SH-SY5Y (cell line): ENCODE measurements at regions not wholly inside any gene's neighbourhood (a gene's known extent, or its start where the extent isn't known, plus 50 kb on each side); places are given as distances from the start of the nearest gene placed in this dataset.

ENCODE experiments used
- GATA2 ChIP-seq: IDR thresholded peaks from 2 replicates; pipeline ENCODE4 v1.6.1; 2011; ENCODE audit warnings: mild to moderate bottlenecking, low read depth, low read length
- GATA3 ChIP-seq: IDR thresholded peaks from 2 replicates; pipeline ENCODE4 v1.6.1; 2011; ENCODE audit warnings: low read depth, mild to moderate bottlenecking, low read length, moderate library complexity

DNA sequence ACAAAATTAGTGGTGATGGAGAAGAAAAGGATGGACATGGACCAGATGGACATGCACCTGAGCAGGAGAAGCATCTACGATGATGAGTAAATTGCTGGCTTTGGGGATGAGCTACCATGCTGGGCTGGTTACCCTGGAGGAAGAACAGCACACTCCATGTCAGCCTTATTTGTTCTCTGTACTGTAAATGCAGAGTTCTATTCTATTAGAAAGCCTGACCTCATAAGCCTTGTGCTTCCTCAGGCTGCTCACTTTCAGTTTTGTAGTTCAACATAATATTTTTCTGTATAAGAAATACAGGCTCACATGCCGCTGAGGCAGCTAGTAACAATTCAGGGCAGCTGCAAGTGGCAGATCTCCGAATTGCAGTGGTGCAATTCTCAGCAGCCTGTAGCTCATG, 249.6 kb downstream of the PLA2G4A start:
- TF ChIP-seq GATA3 (no peak), GATA2 (no peak)
